ENCODE measurements at regions not wholly inside any gene's neighbourhood (a gene's known extent, or its start where the extent isn't known, plus 50 kb on each side); places are given as distances from the start of the nearest gene placed in this dataset.

DNA sequence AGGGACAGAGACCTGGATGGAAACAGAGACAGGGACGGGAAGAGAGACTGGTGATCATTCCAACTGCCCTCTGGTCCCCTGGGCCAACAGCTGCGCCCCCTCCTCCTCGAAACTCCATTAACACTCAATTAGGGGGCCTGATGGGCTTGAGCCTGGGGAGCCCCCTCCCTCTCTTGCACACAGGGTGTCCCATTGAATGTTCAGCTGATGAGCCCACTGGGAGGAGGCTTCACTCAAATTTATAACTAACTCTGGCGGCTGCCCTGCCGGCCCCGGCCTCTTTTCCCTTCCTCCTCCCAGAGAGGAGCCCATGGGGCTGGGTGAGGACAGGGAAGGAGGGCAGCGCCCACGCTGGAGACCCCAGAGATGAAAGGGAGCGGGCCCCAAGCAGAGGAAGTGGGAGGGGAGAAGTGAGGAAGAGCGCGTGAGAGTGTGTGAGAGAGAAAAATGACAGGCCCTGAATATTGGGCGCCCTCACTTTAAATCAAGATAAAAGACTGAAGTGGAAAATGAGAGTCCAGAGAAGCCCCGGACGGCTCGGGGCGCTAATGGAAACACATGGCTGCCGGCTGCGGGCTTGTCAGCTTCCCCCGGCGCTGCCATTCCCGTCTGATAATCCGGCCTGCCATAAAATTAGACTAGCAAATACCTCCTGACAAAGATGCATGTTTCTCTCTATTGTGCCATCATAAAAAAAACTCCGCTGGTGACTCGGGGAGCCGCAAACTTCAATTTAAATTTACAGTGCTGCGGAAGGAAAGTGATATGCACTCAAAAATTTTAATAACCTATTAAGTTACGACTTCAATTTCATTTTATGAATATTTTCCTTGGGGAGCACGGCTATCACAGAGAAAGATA lies 58.0 kb upstream of the PAX2 start:
- WGBS: 27% methylated on average over 28 of the region's 28 CpGs
- Histone ChIP-seq H3K4me1 (ENCODE audit: control insufficient read depth in 2 of 2, insufficient read depth in 2 of 2, low read length in 2 of 2) (peaks cover 0 to 4% of the 10 kb centered on the region in 2 donors), H3K36me3 (ENCODE audit: control insufficient read depth in 2 of 2, insufficient read depth in 2 of 2, low read length in 1 of 2) (no peaks in the 10 kb centered on the region), H3K27ac (ENCODE audit: low read depth in 1 of 2, low read length in 1 of 2) (no peak overlapping the region), H3K4me3 (ENCODE audit: low read length in 2 of 2) (no peak overlapping the region), H3K27me3 (ENCODE audit: control insufficient read depth in 2 of 2, insufficient read depth in 1 of 2, low read length in 1 of 2) (peaks cover 49 to 79% of the 10 kb centered on the region in 2 donors), H3K9me3 (ENCODE audit: control insufficient read depth in 2 of 2, insufficient read depth in 1 of 2, low read length in 1 of 2) (no peaks in the 10 kb centered on the region)
- DNase-seq (ENCODE audit: low read depth in 6 of 9, low spot score in 9 of 9): no peak

DNA sequence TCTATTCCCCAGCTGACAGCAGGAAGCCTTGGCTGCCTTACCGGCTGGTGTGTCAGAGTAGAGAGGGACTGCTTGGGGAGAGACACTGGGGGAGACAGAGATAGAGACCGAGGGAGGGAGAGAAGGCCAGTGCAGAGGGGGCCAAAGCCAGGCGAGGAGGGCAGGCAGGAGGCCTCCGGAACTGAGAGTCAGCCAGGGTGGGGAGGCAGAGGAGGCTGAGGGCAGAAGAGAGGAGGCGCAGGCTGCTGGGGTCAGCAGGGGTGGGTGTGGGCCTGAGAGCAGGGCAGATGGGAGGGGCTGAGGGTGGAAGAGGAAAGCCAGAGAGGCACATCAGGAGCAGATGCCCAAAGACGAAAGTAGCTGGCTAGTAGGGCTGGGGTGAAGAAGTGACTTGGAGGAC lies 57.2 kb upstream of the PAX2 start:
- no peak overlapping the region for H3K27ac ChIP-seq (ENCODE audit: low read depth in 1 of 2, low read length in 1 of 2)
- peaks cover 43 to 71% of the 10 kb centered on the region in 2 donors for H3K27me3 ChIP-seq (ENCODE audit: control insufficient read depth in 2 of 2, insufficient read depth in 1 of 2, low read length in 1 of 2)
- WGBS: 31% methylated on average over 6 of the region's 6 CpGs
- no peaks in the 10 kb centered on the region for H3K9me3 ChIP-seq (ENCODE audit: control insufficient read depth in 2 of 2, insufficient read depth in 1 of 2, low read length in 1 of 2)
- no peak for DNase-seq (ENCODE audit: low read depth in 6 of 9, low spot score in 9 of 9)
- no peaks in the 10 kb centered on the region for H3K36me3 ChIP-seq (ENCODE audit: control insufficient read depth in 2 of 2, insufficient read depth in 2 of 2, low read length in 1 of 2)
- peaks cover 0 to 4% of the 10 kb centered on the region in 2 donors for H3K4me1 ChIP-seq (ENCODE audit: control insufficient read depth in 2 of 2, insufficient read depth in 2 of 2, low read length in 2 of 2)
- no peak overlapping the region for H3K4me3 ChIP-seq (ENCODE audit: low read length in 2 of 2)

DNA sequence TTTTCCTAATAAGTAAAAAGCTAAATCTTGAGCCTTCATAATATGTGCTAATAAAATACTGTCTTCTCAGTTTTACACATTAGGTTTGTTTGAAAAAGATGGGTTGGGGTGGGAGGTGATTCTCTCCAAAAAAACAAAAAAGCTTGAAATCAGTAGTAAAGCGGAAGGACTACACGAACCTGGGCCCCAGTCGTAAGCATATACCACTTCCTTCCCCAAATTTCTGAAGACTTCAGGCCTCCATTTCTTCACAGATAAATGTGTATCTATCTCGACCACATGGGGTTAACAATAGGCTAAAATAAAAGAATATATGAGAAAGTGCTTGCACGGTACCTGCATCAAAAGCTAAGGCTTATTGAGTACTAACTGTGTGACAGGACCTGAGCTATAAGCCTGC lies 51.6 kb upstream of the PAX2 start:
- Histone ChIP-seq H3K9me3 (ENCODE audit: control insufficient read depth in 2 of 2, insufficient read depth in 1 of 2, low read length in 1 of 2) (no peaks in the 10 kb centered on the region), H3K4me3 (ENCODE audit: low read length in 2 of 2) (no peak overlapping the region), H3K27me3 (ENCODE audit: control insufficient read depth in 2 of 2, insufficient read depth in 1 of 2, low read length in 1 of 2) (peaks cover 5 to 29% of the 10 kb centered on the region in 2 donors), H3K4me1 (ENCODE audit: control insufficient read depth in 2 of 2, insufficient read depth in 2 of 2, low read length in 2 of 2) (no peaks in the 10 kb centered on the region), H3K36me3 (ENCODE audit: control insufficient read depth in 2 of 2, insufficient read depth in 2 of 2, low read length in 1 of 2) (no peaks in the 10 kb centered on the region), H3K27ac (ENCODE audit: low read depth in 1 of 2, low read length in 1 of 2) (no peak overlapping the region)
- 27% methylated on average over 5 of the region's 5 CpGs for WGBS
- DNase-seq (ENCODE audit: low read depth in 6 of 9, low spot score in 9 of 9): no peak

All from thymus (tissue), 11 donors.